ENCODE measurements at regions not wholly inside any gene's neighbourhood (a gene's known extent, or its start where the extent isn't known, plus 50 kb on each side); places are given as distances from the start of the nearest gene placed in this dataset.

DNA sequence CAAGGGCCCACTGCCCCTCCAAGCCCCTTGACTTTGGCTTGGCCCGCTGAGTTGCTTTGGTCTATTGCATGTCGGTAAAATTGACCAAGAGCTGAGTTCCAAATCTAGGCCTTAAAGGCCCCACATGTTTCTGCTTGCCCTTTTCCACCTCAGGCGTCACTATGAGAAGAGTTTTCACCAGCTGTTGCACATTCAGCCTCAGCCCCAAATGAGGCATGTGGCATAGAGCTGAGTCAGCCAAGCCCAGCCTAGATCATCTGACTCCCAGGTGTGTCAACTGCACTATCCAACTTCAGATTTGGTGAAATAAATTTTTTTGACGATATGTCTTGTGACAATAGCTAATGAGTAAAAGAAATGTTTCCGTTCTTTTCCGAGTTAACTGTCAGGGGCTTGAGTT lies 424.5 kb upstream of the FAM47C start:
- H3K9me3 ChIP-seq (ENCODE audit: control insufficient read depth, low read depth, low read length), result no peaks in the 10 kb centered on the region
- H3K79me2 ChIP-seq (ENCODE audit: control insufficient read depth, insufficient read depth, low read length), result no peaks in the 10 kb centered on the region
- no peaks in the 10 kb centered on the region for H3K4me1 ChIP-seq (ENCODE audit: control insufficient read depth, extremely low read depth, insufficient read depth, low read length)
- no peaks in the 10 kb centered on the region for H3K36me3 ChIP-seq (ENCODE audit: control insufficient read depth in 2 of 2, extremely low read depth in 1 of 2, insufficient read depth in 2 of 2, low read length in 2 of 2)
- H3K4me3 ChIP-seq (ENCODE audit: control insufficient read depth in 2 of 3, extremely low read depth in 1 of 3, insufficient read depth in 2 of 3, low read depth in 1 of 3, low read length in 3 of 3), result no peak overlapping the region
- TF ChIP-seq, protein P1, sequence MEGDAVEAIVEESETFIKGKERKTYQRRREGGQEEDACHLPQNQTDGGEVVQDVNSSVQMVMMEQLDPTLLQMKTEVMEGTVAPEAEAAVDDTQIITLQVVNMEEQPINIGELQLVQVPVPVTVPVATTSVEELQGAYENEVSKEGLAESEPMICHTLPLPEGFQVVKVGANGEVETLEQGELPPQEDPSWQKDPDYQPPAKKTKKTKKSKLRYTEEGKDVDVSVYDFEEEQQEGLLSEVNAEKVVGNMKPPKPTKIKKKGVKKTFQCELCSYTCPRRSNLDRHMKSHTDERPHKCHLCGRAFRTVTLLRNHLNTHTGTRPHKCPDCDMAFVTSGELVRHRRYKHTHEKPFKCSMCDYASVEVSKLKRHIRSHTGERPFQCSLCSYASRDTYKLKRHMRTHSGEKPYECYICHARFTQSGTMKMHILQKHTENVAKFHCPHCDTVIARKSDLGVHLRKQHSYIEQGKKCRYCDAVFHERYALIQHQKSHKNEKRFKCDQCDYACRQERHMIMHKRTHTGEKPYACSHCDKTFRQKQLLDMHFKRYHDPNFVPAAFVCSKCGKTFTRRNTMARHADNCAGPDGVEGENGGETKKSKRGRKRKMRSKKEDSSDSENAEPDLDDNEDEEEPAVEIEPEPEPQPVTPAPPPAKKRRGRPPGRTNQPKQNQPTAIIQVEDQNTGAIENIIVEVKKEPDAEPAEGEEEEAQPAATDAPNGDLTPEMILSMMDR (optimal IDR thresholded peaks at IDR 0.05 in 1 of 3, IDR thresholded peaks at IDR 0.05 in 1 of 3, conservative IDR thresholded peaks at IDR 0.05 in 1 of 3; ENCODE audit: extremely low read depth in 1 of 3, insufficient read depth in 2 of 3, low read length in 3 of 3), result no peak
- TF ChIP-seq EZH2 (IDR thresholded peaks at IDR 0.05; ENCODE audit: low read length), result no peak
- no peak overlapping the region for H3K27ac ChIP-seq (ENCODE audit: control insufficient read depth, insufficient read depth, low read length)
- no peaks in the 10 kb centered on the region for H4K20me1 ChIP-seq (ENCODE audit: control insufficient read depth, extremely low read depth, insufficient read depth, low read length)
- H2AFZ ChIP-seq (ENCODE audit: control insufficient read depth, low read length), result no peak overlapping the region
- dilution Hi-C loops (cut with MboI; ENCODE audit: extremely low pct_ligation_motif_present, low sequenced_read_pairs), result no loop called here
- no peak overlapping the region for H3K9ac ChIP-seq (ENCODE audit: control insufficient read depth, extremely low read depth, insufficient read depth, low read length)
- H3K27me3 ChIP-seq (ENCODE audit: control insufficient read depth, extremely low read depth, insufficient read depth, low read length), result no peaks in the 10 kb centered on the region
- FAIRE-seq (no peak), DNase-seq (ENCODE audit: low read depth, low spot score) (no peak)
- no peaks in the 10 kb centered on the region for H3K9me1 ChIP-seq (ENCODE audit: control insufficient read depth, extremely low read depth, insufficient read depth, low read length)
- H3K4me2 ChIP-seq (ENCODE audit: control insufficient read depth, extremely low read depth, insufficient read depth, low read depth, low read length), result no peak overlapping the region

DNA sequence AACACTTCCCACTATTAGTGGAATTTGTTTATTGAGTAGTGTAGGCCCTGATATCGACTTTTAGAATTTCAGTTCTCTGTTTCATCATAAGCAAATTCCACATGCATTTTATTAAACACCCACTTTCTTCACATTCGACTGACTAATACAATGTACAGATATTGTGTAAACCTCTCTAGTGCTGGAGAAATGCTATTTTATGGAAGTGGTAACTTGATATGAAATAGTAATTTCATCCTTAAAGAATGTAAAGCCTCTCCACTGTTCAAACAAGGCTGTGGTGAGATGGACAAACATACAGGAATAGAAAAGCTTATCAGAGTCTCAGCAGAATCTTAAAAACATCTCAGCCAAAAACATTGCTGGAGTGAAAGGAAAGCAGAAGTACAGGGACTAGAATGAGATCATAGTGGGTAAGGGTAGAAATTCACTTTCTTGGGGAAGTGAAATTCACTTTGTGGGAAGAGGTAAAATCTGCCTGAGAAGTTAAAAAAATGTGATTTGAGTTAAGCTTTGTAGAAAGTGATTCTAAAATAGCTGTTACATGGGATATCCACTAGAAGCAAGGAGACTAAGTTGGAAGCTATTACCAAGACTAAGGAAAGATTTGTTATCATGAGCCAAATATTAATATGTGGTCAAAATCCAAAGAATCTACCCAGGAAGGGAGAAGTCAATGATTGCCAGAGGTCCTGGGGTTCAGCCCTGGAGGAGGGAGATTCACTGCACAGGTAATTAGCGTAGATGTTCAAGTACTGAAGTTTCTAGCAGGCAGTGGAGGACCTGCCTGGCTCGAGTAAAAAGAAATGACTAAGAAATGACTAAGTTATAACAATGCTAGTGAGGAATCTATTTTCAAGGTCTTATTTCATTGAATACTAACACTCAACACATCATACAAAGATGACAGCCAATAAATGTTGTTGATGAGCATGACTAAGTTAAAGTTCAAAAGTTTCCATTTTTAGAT lies 398.3 kb upstream of the FAM47C start:
- dilution Hi-C loops (cut with MboI; ENCODE audit: extremely low pct_ligation_motif_present, low sequenced_read_pairs), result no loop called here

More for the DNA sequence above, 398.3 kb upstream of the FAM47C start:
- Histone ChIP-seq H3K9me3 (ENCODE audit: control insufficient read depth, low read depth, low read length) (no peaks in the 10 kb centered on the region), H3K27me3 (ENCODE audit: control insufficient read depth, extremely low read depth, insufficient read depth, low read length) (no peaks in the 10 kb centered on the region), H3K9me1 (ENCODE audit: control insufficient read depth, extremely low read depth, insufficient read depth, low read length) (no peaks in the 10 kb centered on the region), H3K9ac (ENCODE audit: control insufficient read depth, extremely low read depth, insufficient read depth, low read length) (no peak overlapping the region), H3K4me1 (ENCODE audit: control insufficient read depth, extremely low read depth, insufficient read depth, low read length) (no peaks in the 10 kb centered on the region), H3K4me3 (ENCODE audit: control insufficient read depth in 2 of 3, extremely low read depth in 1 of 3, insufficient read depth in 2 of 3, low read depth in 1 of 3, low read length in 3 of 3) (no peak overlapping the region), H4K20me1 (ENCODE audit: control insufficient read depth, extremely low read depth, insufficient read depth, low read length) (no peaks in the 10 kb centered on the region), H3K27ac (ENCODE audit: control insufficient read depth, insufficient read depth, low read length) (no peak overlapping the region), H2AFZ (ENCODE audit: control insufficient read depth, low read length) (no peak overlapping the region), H3K79me2 (ENCODE audit: control insufficient read depth, insufficient read depth, low read length) (no peaks in the 10 kb centered on the region), H3K36me3 (ENCODE audit: control insufficient read depth in 2 of 2, extremely low read depth in 1 of 2, insufficient read depth in 2 of 2, low read length in 2 of 2) (no peaks in the 10 kb centered on the region), H3K4me2 (ENCODE audit: control insufficient read depth, extremely low read depth, insufficient read depth, low read depth, low read length) (no peak overlapping the region)
- FAIRE-seq (no peak), DNase-seq (ENCODE audit: low read depth, low spot score) (no peak)
- TF ChIP-seq, protein P1 (optimal IDR thresholded peaks at IDR 0.05 in 1 of 3, IDR thresholded peaks at IDR 0.05 in 1 of 3, conservative IDR thresholded peaks at IDR 0.05 in 1 of 3; ENCODE audit: extremely low read depth in 1 of 3, insufficient read depth in 2 of 3, low read length in 3 of 3), result no peak
- TF ChIP-seq EZH2 (IDR thresholded peaks at IDR 0.05; ENCODE audit: low read length), result no peak
